ENCODE measurements at regions not wholly inside any gene's neighbourhood (a gene's known extent, or its start where the extent isn't known, plus 50 kb on each side); places are given as distances from the start of the nearest gene placed in this dataset.

- Mint-ChIP-seq H3K9me3 (no peaks in the 10 kb centered on the region), H3K27ac (no peak overlapping the region), H3K4me1 (no peaks in the 10 kb centered on the region), H3K36me3 (ENCODE audit: low read depth) (no peaks in the 10 kb centered on the region), H3K27me3 (peaks cover 9% of the 10 kb centered on the region), H3K4me3 (no peak overlapping the region)
- intact Hi-C loops (cut with micrococcal nuclease) = no loop called here
- POLR2A ChIA-PET = no interaction called here
- no peak for ATAC-seq (ENCODE audit: low read depth)
- no peak for DNase-seq
- CTCF ChIA-PET = no interaction called here
- no peak for TF ChIP-seq CTCF (IDR thresholded peaks at IDR 0.05)
Observed at GRCh38 chr9:34826999-34827538, 117.1 kb upstream of the CCL21 start.

GRCh38 chr9:34825775-34826174 is 115.8 kb upstream of the CCL21 start:
- intact Hi-C loops (cut with micrococcal nuclease) = no loop called here
- Mint-ChIP-seq H3K27ac (no peak overlapping the region), H3K36me3 (ENCODE audit: low read depth) (no peaks in the 10 kb centered on the region), H3K4me1 (no peaks in the 10 kb centered on the region), H3K27me3 (peaks cover 10% of the 10 kb centered on the region), H3K4me3 (no peak overlapping the region), H3K9me3 (peaks cover under 1% of the 10 kb centered on the region)
- POLR2A ChIA-PET = no interaction called here
- DNase-seq (no peak), ATAC-seq (ENCODE audit: low read depth) (no peak)
- CTCF ChIA-PET = no interaction called here
- no peak for TF ChIP-seq CTCF (IDR thresholded peaks at IDR 0.05)

- H3K27me3 Mint-ChIP-seq = peaks cover 10% of the 10 kb centered on the region
- TF ChIP-seq CTCF (IDR thresholded peaks at IDR 0.05) = no peak
Observed at GRCh38 chr9:34823778-34824177, 113.8 kb upstream of the CCL21 start.

GRCh38 chr9:34810187-34810524 is 100.2 kb upstream of the CCL21 start:
- peaks cover 26% of the 10 kb centered on the region for H3K9me3 Mint-ChIP-seq
- ATAC-seq (ENCODE audit: low read depth) = no peak

More at GRCh38 chr9:34823778-34824177, 113.8 kb upstream of the CCL21 start:
- CTCF ChIA-PET = no interaction called here
- Mint-ChIP-seq H3K27ac (no peak overlapping the region), H3K36me3 (ENCODE audit: low read depth) (no peaks in the 10 kb centered on the region), H3K4me1 (no peaks in the 10 kb centered on the region), H3K9me3 (peaks cover 10% of the 10 kb centered on the region), H3K4me3 (no peak overlapping the region)
- POLR2A ChIA-PET = no interaction called here
- intact Hi-C loops (cut with micrococcal nuclease) = no loop called here
- DNase-seq (no peak), ATAC-seq (ENCODE audit: low read depth) (no peak)

GRCh38 chr9:34809504-34810186 is 99.7 kb upstream of the CCL21 start:
- ChIA-PET POLR2A (no interaction called here), CTCF (no interaction called here)
- no peaks in the 10 kb centered on the region for H3K4me1 Mint-ChIP-seq
- no peak for TF ChIP-seq CTCF (IDR thresholded peaks at IDR 0.05)
- H3K9me3 Mint-ChIP-seq = peaks cover 28% of the 10 kb centered on the region
- DNase-seq (no peak), ATAC-seq (ENCODE audit: low read depth) (no peak)
- H3K27ac Mint-ChIP-seq = no peak overlapping the region
- peaks cover 47% of the 10 kb centered on the region for H3K27me3 Mint-ChIP-seq
- no peaks in the 10 kb centered on the region for H3K36me3 Mint-ChIP-seq (ENCODE audit: low read depth)
- H3K4me3 Mint-ChIP-seq = no peak overlapping the region
- intact Hi-C loops (cut with micrococcal nuclease) = no loop called here

More at GRCh38 chr9:34810187-34810524, 100.2 kb upstream of the CCL21 start:
- TF ChIP-seq CTCF (IDR thresholded peaks at IDR 0.05) = no peak
- no peak overlapping the region for H3K4me3 Mint-ChIP-seq
- ChIA-PET POLR2A (no interaction called here), CTCF (no interaction called here)
- H3K27ac Mint-ChIP-seq = no peak overlapping the region
- intact Hi-C loops (cut with micrococcal nuclease) = no loop called here
- peaks cover 47% of the 10 kb centered on the region for H3K27me3 Mint-ChIP-seq
- no peaks in the 10 kb centered on the region for H3K36me3 Mint-ChIP-seq (ENCODE audit: low read depth)
- no peaks in the 10 kb centered on the region for H3K4me1 Mint-ChIP-seq
- DNase-seq = no peak

Data from activated B cell treated with CpG ODN at 0.5 μM for 24 hours (primary cell).